NCI-H2196 treated with DMSO at 0.1 percent for 48 hours (cell line): ENCODE measurements at regions not wholly inside any gene's neighbourhood (a gene's known extent, or its start where the extent isn't known, plus 50 kb on each side); places are given as distances from the start of the nearest gene placed in this dataset.

Experiments
- DNase-seq: peaks from one replicate; lab custom pipeline; 2025; ENCODE audit not compliant: unreplicated experiment; lab: John Stamatoyannopoulos, UW

GRCh38 chr9:91094324-91095088 lies 267.2 kb downstream of the AUH start:
- no peak for DNase-seq

DNA sequence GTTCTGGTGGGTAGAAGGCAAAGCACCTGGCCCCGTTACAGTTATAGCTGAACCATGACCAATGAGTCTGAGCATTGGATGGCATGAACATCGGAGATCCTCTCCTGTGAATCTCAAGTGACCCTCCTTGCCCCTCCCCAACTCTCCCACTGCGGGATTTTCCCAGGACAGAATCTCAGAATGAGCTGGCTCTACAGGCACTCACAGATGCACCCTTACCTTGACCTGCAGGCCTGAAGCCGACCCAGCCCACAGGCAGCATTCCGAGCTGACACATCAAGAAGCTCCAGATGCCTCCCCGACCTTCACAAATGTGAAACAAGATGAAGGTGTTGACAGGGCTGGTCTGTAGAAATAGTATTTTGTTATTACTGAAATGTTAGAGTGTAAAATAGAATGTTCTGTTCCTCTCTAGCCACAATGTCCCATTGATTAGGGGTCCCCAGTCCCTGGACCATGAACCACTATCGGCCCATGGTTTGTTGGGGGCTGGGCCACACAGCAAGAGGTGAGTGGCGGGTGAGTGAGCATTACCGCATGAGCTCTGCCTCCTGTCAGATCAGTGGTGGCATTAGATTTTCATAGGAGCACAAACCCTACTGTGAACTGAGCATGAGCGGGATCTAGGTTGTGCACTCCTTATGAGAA lies 263.4 kb downstream of the AUH start:
- no peak for DNase-seq

DNA sequence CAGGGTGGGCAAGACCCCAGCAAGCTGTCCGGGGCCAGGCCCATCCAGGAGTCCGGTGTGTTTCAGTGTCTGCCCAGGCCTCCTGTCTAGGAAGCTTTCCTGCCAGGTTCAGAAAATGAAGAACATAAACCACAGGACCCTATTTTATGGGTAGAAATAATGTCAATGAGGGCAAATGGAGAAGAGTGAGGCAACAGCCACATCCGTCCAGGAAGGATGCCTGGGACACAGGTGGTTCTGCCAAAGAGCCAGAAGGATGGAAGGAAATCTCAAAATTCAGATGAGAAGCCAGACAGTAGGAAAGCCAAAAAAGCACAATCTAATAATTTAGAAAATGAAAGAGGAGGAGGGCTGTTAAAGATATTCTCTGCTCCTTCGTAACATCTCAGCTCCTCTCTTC lies 262.3 kb downstream of the AUH start:
- DNase-seq: no peak

DNA sequence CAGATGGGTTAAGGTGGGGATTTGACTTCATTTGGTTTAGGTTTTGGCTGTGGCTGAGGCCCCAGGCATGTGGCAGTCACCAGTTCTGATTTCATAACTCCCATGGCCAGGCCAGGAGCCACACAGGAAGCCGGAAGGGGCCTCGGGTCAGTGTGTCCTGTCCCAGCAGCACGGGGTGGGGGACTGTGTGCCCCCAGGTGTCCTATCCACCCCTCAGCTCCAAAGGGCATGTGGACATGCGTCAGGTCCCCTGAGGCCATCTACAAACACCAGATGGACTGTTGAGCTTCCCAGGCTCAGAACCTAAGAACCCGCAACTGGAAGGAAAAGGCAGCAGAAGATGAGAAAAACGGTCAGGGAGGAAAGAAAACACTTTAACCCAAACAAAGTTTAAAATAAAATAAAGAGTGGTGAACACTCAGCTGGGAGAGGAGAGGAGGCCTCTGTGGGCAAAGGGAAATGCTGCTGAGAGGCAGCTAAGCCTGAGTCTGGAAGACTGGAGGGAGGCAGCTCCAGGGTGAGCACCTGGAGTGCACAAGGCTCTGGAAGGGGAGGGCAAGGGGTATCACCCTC lies 260.8 kb downstream of the AUH start:
- DNase-seq: no peak

DNA sequence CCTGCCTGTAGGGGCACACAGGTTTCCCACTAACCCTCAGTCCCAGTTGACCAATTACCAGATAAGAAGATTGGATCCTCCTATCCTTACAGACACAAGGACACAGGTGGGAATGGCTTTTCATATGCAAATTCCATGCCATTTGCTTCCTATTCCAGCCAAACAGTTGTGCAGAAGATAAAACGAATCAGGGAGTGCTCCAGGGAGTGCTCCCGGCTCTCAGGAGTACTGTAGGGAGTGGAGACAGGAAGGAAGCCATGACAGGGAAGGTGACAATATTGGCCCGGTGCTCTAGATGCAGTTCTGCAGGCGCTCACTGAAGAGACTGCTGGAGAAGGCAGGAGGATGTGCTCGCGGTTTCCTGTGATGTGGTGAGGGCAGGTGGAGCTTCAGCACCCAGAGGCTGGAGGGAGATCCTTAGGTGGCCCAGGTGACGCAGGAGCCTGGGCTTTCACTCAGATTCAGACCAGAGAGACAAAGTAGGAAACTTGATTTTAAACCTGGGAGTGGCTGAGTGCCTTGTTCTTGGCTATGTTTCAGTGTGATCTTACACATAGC lies 260.0 kb downstream of the AUH start:
- DNase-seq: no peak

GRCh38 chr9:91102269-91102668 lies 259.4 kb downstream of the AUH start:
- DNase-seq: no peak

DNA sequence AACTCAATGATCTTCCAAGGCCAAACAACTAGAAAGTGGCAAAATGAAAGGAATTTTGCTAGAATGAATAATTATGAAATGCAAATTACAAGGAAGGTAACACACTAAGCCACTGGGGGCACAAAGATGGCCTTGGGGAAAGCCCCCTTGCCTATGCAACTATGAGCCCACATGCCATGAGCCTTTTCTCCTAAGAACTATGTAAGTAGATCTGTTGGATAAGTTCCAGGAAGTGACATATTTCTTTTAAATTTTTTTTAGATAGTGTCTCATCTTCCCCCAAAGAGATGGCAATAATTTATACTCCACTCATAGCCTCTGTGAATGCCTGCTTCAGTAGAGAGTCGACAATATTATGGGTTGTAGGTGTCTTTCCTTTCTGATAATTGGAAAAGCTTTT lies 257.8 kb downstream of the AUH start:
- DNase-seq: no peak

GRCh38 chr9:91106415-91107081 lies 255.2 kb downstream of the AUH start:
- DNase-seq: no peak

DNA sequence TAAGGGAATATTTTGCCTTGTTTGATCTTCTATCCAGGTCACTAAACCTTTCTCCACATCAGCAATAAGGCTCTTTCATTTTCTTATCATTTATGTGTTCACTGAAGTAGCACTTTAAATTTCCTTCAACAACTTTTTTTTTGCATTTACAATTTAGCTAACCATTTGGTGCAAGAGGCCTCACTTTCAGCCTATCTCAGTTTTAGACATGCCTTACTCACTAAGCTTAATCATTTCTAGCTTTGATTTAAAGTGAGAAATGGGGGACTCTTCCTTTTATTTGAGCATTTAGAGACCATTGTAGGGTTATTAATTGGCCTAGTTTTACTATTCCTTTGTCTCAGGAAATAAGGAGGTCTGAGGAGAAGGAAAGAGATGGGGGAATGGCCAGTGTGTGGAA lies 250.5 kb downstream of the AUH start:
- no peak for DNase-seq

- DNase-seq: no peak
Observed at GRCh38 chr9:91111876-91112275, 249.8 kb downstream of the AUH start.

- no peak for DNase-seq
Observed at GRCh38 chr9:91113016-91113415, 248.7 kb downstream of the AUH start.

DNA sequence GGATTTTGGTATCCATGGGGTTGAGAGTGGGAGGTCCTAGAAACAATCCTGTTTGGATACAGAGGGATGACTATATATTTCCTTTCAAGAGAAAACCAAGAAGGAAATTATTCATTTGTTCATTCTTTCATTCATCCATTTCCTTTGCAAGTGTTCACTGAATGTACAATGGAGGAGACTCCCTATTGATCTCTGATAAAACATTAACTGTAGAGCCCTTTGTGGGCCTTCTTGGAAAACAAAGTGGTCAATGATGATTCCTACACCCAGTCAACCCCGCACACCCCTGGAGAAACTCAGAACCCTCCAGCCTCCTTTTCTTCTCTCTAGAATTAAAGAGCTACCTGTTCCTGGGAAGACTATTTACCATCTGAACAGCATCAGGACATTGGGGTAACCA lies 247.3 kb downstream of the AUH start:
- no peak for DNase-seq

DNA sequence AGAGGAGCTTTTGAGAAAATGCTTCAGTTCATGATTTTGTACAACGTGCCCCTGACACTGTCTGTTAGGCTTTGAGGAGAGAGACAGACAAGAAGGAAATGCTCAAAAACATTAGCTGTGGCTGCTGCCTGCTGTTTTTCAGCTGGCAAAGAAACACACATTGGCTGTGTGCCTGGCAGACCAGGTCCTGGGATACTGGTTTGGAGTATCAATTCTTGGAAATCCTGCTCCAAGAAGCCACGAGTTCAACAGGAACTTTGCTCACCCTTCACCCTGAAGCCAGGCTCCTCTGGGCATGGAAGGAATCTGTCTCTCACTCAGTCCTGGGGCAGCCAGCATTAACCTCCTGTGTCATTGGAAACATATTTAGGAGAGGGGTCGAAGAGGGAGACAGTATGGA lies 245.5 kb downstream of the AUH start:
- no peak for DNase-seq

GRCh38 chr9:91116711-91117110 lies 245.0 kb downstream of the AUH start:
- DNase-seq: no peak

DNA sequence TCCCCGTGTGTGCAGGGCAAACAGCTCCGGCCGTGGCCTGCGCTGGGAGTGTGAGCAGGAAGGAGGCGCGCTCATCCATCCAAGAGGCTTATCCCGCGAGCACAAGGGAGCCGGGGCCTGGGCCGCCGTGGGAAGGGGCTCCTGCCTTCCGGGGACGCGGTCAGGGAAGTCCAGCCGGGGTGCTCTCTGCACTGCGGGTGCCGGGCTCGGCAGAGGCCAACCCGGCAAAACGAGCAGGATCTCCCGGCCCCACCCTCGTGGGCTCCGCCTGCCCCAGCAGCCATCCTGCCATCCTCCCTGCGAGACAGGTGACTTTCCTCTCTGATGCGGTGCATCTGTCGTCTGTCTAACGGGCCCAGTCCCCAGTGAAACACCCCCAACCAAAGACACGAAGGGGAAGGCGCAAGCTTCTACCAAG lies 244.2 kb downstream of the AUH start:
- no peak for DNase-seq

DNA sequence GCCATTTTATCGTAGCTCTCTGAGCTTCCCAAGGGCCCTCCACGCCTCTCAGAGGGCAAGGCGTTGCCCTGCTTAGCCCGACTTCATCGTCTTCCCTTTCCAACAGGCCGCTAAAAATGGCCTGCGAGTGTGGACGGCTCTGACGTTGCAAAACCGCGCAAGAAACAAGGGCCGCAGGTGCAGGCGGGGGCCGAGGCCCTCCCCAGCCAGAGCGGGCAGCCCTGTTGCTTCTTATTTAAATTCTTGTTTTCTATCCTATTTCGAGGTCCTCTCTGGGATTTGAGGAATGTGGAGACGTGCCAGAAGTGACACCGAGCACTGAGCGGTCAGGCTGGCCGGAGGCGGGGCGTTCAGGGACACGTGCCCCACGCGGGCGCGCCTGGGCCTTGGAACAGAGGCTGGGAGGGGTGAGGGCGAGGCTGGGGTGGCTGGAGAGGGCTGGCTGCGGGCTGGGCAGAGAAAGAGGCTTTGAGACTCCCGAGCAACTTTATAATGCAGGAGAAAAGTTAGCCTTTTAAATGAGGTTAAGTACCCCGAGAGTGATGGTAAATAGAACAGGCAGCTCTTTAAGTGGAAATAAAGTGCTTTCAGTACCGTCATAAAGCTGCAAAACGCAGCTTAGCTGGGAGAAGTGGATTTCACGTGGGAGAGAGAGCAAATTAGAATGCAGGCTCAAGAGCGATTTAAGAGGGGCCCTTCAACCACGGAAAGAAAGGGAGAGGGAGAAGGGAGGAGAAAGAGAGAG lies 243.6 kb downstream of the AUH start:
- no peak for DNase-seq

DNA sequence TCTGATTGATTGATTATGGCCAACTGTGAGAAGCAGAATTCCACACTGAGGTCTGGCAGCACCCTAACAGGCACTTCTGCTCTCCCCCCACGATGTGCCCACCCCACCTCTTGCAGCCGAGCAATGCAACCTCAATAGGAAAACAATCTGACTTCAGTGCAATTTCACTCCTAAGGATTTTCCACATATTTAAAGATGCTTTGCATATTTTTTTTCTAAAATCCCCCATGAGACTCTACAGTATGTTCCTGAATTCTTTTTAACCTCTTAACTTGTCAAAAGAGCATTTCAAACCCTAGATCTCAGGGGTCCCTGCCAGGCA lies 243.1 kb downstream of the AUH start:
- no peak for DNase-seq

DNA sequence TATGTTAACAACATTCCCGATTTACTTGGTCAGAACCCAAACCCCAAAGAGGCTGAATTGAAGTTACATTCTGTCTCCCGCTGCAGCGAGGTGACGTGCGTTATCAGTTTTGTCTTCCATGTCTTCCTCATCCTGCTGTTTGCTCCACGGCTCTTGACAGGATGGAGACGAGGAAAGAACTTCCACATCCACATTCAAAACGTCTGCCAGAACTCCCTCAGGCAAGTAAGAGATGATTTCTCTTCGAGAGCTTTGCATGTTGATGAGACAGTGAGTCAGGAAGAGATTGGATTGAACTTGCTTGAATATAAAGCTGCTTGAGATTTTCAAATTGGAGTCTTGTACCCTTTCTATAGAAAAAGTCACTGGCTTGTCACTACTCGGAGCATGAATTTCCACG lies 242.6 kb downstream of the AUH start:
- no peak for DNase-seq

DNA sequence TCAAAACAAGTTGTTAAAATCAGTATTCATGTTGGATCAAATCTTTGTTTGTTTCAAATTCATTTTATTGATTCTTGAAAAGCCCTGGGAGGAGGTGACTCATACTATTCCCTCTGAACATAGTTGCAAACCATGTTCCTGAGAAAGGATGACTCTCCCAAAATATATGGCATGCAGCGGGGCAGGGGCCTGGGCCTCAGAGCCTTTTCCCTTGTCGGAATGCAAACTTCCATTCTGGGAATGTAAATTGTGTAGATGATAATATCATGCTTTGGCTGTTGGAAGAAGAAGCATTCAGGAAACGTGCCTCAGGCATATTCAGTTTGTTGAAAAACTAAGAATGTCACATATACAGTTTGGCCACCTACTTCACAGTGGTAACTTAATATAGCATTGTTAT lies 242.0 kb downstream of the AUH start:
- no peak for DNase-seq

GRCh38 chr9:91120200-91120599 lies 241.5 kb downstream of the AUH start:
- DNase-seq: no peak

- DNase-seq: no peak
Observed at GRCh38 chr9:91122755-91123154, 239.0 kb downstream of the AUH start.
